ENCODE measurements at regions not wholly inside any gene's neighbourhood (a gene's known extent, or its start where the extent isn't known, plus 50 kb on each side); places are given as distances from the start of the nearest gene placed in this dataset.

DNA sequence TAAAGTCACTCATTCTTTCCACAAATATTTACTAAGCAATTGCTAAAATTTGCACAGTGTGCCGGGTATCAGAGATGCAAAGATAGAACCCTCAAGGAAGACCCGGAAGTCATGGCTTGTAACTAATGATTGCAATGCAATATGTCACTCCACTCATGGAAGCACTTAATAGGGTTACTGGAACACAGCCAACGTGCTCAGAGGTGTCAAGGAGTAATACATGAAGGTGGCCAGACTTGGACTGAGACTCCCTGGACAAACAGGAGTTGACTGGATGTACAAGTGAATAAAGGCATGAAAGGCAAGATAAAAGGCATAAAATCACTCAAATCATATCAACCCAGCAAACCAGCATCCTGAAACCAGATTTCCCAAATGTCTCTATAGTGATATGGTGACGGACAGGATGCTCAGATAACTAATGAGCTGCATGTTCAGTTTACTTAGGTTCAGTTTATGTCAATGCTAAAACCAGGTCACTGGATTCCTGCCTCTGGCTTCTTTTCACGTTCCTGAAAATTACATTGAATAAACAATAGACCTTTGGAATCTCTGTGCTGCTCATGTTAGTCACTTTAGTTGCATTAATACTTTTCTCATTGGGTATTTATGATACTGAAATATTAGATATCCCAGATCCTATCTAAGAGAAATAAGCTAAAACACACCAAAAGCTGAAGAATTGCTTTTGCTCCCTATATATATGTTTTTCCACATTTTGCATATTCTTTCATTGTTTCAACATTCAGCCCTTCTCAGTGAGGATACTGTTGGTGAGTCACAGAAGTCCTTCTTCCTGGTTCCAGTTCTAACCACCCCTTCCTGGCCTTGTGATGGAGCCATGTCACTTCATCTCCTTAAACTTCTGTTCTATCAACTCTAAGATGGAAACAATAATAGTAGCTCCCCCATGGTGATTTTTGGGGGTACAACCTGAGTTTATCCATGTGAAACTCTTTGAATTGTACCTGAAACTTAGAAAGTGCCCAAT is 688.9 kb upstream of the ID2 start:
- Mint-ChIP-seq H3K27me3 (peaks cover 21% of the 10 kb centered on the region), H3K27ac (no peak overlapping the region), H3K4me1 (no peaks in the 10 kb centered on the region), H3K9me3 (no peaks in the 10 kb centered on the region), H3K36me3 (no peaks in the 10 kb centered on the region), H3K4me3 (no peak overlapping the region)
- ATAC-seq: no peak

DNA sequence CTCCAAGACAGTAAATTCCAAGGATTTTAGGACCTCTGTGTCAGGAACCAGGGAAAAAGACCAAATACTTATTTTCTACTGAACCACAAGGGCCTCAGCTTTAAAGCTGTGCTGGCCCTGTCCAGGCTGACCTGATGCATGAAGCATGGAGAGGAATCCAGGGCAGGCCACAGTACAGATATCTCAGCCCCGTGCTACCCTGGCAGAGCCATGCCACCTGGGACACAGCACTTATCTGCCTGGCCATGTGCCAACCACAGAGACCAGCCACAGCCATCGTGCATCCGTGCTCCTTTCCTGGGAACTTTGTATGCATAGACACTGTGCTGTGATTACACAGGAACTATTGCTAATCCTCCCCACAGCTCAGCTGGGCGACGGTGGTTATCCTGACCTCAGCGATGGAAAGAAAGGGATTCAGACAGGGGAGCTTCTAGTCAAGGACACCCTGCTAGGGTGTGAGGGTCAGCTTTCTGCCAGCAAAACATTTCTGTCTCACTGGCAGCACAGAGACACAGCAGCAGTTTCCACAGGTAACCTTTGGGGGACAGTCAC is 687.4 kb upstream of the ID2 start:
- ATAC-seq: no peak
- no peak overlapping the region for H3K27ac Mint-ChIP-seq
- no peaks in the 10 kb centered on the region for H3K36me3 Mint-ChIP-seq
- no peaks in the 10 kb centered on the region for H3K9me3 Mint-ChIP-seq
- peaks cover 21% of the 10 kb centered on the region for H3K27me3 Mint-ChIP-seq
- no peak overlapping the region for H3K4me3 Mint-ChIP-seq
- no peaks in the 10 kb centered on the region for H3K4me1 Mint-ChIP-seq

DNA sequence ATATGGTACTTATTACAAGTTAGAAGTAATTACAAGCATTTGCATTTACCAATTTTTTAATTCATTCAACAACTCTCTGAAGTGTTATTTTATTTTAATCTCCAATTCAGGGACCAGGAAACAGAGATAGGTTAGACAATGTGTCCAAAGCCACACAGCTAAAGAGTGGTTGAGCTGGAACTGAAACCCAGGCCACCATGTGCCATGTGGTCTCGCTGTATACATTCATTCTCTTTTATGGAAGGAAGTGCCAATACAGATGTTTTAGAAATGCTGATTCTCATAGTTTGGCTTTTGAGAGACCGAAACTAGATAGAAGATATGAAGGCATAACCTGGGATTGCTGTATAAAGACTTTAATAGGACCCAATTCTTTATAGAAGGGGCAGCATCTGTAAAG is 684.6 kb upstream of the ID2 start:
- Mint-ChIP-seq H3K4me3 (no peak overlapping the region), H3K9me3 (no peaks in the 10 kb centered on the region), H3K27me3 (peaks cover 11% of the 10 kb centered on the region), H3K27ac (no peak overlapping the region), H3K36me3 (no peaks in the 10 kb centered on the region), H3K4me1 (no peaks in the 10 kb centered on the region)
- ATAC-seq: no peak

DNA sequence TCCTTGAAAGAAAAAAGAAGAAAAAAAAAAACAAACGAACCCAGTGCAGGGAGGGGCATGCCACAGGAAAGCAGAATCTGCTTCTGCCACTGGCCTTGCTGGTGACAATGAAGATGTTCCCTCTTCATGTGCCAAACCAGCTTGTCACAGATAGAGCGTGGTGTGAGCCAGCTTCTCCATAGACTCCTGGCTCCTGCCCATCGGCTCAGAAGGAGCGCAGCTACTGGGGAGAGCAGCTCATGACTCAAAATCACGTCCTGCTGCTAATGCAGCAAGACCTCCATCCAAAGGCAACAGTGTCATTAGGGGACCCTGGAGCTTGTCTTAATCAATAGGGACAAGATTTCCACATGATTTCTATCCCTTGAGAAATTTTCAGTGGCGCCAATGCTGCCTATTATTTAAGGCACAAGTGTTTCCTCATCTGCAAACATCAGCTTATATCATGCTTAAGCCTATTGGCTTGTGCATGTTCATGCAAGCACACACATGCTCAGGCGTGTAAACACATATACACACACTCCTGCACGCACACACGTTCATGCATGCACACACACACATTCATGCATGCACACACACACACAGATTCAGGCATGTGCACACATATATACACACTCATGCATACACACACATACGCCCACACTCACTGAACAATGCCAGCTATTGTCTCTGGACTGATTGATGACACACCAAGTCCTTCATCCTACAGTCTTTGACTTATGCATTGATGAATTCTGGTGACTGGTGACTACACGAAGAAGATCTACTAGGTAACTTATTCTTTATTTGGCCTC is 682.0 kb upstream of the ID2 start:
- Mint-ChIP-seq H3K4me3 (no peak overlapping the region), H3K27me3 (peaks cover 8% of the 10 kb centered on the region), H3K4me1 (peaks cover 12% of the 10 kb centered on the region), H3K36me3 (no peaks in the 10 kb centered on the region), H3K9me3 (no peaks in the 10 kb centered on the region), H3K27ac (no peak overlapping the region)
- ATAC-seq: no peak

DNA sequence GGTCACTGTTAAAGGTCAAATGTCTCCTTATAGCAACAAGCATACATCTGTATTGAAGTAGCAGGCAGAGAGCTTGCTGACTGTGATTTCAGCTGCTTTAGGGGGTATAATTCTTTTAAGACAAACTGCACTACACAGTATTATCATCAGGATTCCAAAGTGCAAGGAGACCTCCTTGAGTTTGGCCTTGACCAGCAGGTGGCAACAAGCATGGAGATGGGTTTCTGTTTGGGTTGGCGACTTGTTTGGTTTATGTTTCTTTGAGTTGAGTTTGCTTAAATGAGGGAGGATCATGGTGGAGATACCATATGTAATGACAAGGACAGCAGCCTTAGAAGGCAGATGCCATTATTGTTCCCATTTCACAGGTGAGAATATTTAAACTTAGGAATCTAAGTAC is 681.0 kb upstream of the ID2 start:
- no peak overlapping the region for H3K4me3 Mint-ChIP-seq
- no peaks in the 10 kb centered on the region for H3K27me3 Mint-ChIP-seq
- no peak overlapping the region for H3K27ac Mint-ChIP-seq
- H3K9me3 Mint-ChIP-seq: no peaks in the 10 kb centered on the region
- H3K36me3 Mint-ChIP-seq: no peaks in the 10 kb centered on the region
- no peak for ATAC-seq
- H3K4me1 Mint-ChIP-seq: peaks cover 12% of the 10 kb centered on the region

DNA sequence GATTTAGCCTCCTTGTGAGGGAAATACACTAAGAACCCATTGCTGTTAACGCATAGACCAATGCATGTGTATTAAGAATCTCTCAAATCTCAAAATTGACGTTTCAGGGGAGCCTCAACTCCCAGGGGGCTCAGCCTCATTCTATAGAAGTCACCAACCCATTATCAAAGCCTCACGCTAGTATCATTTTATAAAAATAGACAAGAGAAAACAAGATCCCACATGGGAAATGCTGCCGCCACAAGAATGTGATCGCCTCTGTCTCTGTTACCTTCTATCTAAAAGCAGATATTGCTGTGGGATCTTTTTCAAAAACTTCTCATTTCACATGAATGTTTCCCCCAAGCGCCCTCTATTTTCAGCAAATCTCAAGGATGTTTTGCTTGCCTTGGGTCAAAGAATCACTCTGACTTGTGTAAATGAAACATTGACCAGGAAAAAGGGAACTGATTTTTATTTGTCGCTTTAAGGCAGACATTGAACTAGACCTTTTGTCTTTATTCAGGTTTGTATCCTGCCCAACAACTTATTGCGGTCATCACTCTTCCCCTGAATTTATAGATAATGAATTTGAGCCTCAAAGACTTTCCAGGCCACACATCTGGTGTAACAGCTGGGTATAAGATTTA is 679.0 kb upstream of the ID2 start:
- no peaks in the 10 kb centered on the region for H3K9me3 Mint-ChIP-seq

DNA sequence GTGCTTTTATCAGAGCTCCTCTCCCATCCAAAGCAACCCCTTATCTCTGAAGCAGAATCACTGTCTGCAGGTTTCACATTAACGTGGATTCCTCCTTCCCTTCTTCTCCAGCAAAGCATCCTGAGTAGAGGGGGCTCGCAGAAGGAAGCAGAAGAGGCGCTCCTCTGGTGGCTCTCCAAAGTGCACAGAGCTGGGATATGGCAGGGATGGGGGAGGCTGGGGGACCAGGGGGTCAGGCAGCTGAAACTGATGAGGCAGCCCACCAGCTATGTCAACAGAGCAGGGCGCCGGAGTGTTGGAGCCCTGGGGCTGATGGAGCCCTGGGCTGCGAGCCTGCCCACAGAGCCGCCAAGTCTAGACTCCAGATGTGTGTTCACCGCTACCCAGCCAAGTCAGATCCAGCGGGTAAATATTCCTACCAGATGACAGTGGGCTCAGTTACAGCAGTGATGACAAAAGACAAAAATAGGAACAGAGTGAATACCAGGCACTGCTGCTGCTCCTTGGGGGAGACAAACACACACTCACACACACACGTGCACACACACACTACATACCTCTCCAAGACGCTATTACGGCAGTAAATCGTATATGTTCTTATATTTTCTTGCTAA is 678.3 kb upstream of the ID2 start:
- ATAC-seq: no peak
- H3K4me1 Mint-ChIP-seq: peaks cover 12% of the 10 kb centered on the region
- H3K9me3 Mint-ChIP-seq: no peaks in the 10 kb centered on the region
- H3K36me3 Mint-ChIP-seq: no peaks in the 10 kb centered on the region
- no peak overlapping the region for H3K4me3 Mint-ChIP-seq
- H3K27ac Mint-ChIP-seq: no peak overlapping the region
- no peaks in the 10 kb centered on the region for H3K27me3 Mint-ChIP-seq

More for the DNA sequence above, 679.0 kb upstream of the ID2 start:
- H3K27me3 Mint-ChIP-seq: no peaks in the 10 kb centered on the region
- H3K36me3 Mint-ChIP-seq: no peaks in the 10 kb centered on the region
- H3K4me1 Mint-ChIP-seq: peaks cover 12% of the 10 kb centered on the region
- no peak overlapping the region for H3K27ac Mint-ChIP-seq
- H3K4me3 Mint-ChIP-seq: no peak overlapping the region
- ATAC-seq: no peak

DNA sequence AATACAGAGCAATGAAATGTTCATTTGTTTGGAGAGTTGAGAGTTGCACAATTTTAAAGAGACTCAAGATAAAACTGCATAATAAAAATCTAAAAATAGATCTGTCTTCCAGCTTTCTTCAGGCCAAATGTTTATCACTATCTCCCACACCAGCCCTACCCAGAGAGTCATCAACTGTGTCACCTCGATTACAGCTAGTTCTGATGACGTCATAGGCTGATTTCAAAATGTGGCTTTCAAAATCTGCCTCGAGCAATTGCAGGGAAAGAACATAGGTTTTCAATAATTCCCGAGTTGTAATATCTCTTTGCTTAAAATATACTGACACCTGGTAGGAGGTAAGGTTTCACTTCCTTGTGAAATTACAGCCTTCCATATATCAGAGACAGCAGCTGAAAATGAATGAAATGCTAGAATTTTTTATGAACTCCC is 677.6 kb upstream of the ID2 start:
- Mint-ChIP-seq H3K4me1 (peaks cover 12% of the 10 kb centered on the region), H3K9me3 (no peaks in the 10 kb centered on the region), H3K27ac (no peak overlapping the region), H3K27me3 (peaks cover 4% of the 10 kb centered on the region), H3K36me3 (no peaks in the 10 kb centered on the region), H3K4me3 (no peak overlapping the region)
- no peak for ATAC-seq

DNA sequence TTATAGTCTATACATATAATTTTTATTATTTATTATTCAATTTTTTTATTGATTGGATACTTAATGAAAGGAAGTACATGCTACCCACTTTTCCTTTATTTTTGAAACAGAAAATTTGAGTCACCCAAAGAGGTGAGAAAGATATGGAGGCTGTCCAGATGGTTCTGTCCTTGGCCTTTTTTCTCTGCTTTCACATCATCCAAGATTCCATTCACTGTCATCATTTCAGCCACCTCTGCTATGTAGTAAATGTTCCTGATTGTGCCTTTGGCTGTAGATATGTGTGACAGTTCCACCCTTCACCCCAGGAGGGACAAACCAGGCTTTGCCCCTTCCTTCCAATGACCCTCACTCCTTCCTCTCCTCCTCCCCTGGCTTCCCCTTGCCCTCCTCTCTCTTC is 675.7 kb upstream of the ID2 start:
- Mint-ChIP-seq H3K36me3 (no peaks in the 10 kb centered on the region), H3K9me3 (no peaks in the 10 kb centered on the region), H3K4me3 (no peak overlapping the region), H3K27ac (no peak overlapping the region), H3K4me1 (peaks cover 12% of the 10 kb centered on the region), H3K27me3 (peaks cover 17% of the 10 kb centered on the region)
- ATAC-seq: no peak

DNA sequence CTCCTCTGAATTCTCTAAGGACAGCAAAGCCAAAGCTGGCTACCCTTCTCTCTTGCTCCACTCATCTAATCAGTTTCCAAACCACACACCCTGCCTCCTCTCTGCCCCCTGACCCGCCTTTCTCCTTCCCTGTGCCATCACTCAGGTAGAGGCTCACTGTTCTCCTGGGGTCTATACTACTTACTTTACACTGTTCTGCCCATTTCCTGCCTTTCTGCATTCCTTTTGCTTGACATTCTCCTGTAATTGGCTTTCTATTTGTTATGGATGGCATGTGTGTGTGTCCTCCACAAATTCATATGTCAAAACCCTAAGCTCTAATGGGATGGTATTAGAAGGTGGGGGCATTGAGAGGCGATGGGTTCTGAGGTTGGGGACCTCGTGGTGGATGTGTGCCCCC is 675.2 kb upstream of the ID2 start:
- Mint-ChIP-seq H3K27ac (no peak overlapping the region), H3K4me3 (no peak overlapping the region), H3K9me3 (no peaks in the 10 kb centered on the region), H3K27me3 (peaks cover 19% of the 10 kb centered on the region), H3K4me1 (peaks cover 12% of the 10 kb centered on the region), H3K36me3 (no peaks in the 10 kb centered on the region)
- ATAC-seq: no peak

DNA sequence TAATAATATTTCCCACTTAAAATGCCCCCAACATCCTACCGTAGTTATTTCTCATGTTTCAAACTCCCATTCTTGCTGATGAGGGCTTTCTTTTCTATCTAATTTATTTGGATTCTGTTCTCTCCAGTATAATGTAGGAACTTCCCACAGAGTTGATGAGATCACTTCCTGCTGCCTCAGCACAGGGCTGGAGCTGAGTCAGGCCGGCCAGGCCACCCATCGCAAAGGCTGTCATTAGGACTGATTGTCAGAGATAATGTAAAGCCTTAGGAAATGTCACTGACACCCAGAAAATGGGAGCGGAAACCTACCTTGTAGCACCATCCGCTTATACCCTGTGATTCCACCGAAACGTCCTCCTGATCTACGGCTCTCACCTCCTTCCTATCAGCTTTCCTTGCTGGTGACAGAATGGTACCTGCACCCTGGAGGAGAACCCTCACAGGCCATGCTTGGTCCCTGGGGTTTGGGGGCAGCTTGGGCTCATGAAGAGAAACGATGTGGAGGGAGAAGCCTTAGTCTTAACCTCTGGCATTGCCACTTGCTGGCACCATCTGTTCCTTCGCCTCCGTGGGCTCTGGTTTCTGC is 672.8 kb upstream of the ID2 start:
- H3K36me3 Mint-ChIP-seq: no peaks in the 10 kb centered on the region
- ATAC-seq: no peak
- peaks cover 30% of the 10 kb centered on the region for H3K27me3 Mint-ChIP-seq
- H3K4me1 Mint-ChIP-seq: peaks cover 6% of the 10 kb centered on the region
- no peaks in the 10 kb centered on the region for H3K9me3 Mint-ChIP-seq
- no peak overlapping the region for H3K4me3 Mint-ChIP-seq
- H3K27ac Mint-ChIP-seq: no peak overlapping the region

DNA sequence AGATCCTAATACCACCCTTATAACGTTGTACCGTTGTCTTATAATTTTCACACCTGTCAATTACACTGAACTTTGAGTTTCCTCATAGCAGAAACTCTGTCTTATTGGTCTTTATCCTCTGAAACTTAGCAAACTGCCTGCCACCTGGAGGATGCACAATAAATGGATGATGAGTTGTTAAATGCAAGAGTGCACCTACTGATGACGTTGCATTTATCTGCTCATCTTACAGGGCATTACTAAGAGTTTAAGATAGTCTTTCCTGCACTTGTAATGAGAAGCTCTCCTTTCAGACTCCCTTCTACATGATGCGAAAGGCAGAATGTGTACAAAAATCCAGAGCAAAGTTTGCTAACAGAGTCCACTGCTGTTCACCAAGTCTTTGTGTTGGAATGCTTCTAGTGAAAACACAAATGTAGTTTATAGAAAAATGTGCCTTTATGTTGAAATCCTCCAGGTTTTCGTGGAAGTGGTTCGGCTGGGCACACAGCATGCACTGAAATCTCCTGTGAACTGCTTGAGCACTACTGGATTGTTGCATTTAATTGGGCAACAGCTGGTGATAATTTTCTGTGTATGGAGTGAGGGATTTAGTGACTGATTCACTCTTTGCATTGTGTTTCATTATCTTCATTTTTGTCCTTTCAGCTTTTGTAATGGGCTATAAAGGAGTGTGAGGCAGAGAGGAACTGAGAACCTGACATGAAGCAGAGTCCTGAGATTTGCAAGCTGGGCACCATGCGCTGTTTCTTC is 665.8 kb upstream of the ID2 start:
- no peaks in the 10 kb centered on the region for H3K9me3 Mint-ChIP-seq
- no peaks in the 10 kb centered on the region for H3K4me1 Mint-ChIP-seq
- no peak for ATAC-seq
- peaks cover 26% of the 10 kb centered on the region for H3K27me3 Mint-ChIP-seq
- H3K4me3 Mint-ChIP-seq: no peak overlapping the region
- no peak overlapping the region for H3K27ac Mint-ChIP-seq
- H3K36me3 Mint-ChIP-seq: no peaks in the 10 kb centered on the region

DNA sequence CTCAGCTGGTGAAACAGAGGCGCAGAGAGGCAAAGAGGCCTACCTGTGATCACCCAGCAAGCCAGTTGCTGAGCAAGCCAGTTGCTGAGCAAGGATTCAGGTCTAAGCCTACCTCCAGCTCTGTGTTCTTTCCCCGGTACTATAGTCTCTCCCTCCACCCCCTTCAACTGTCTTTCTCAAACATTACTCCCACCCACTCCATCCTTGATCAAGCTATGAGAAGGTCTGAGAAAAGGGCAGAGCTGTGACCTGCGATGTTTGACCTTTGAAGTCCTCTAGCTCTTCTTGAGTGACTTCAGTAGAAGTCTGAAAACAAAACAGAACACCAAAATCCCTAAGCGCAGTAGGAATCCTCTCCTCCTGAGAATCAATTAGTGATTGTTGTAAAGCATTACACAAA is 665.2 kb upstream of the ID2 start:
- Mint-ChIP-seq H3K27me3 (peaks cover 22% of the 10 kb centered on the region), H3K27ac (no peak overlapping the region), H3K36me3 (no peaks in the 10 kb centered on the region), H3K9me3 (no peaks in the 10 kb centered on the region), H3K4me3 (no peak overlapping the region), H3K4me1 (no peaks in the 10 kb centered on the region)
- ATAC-seq: no peak

DNA sequence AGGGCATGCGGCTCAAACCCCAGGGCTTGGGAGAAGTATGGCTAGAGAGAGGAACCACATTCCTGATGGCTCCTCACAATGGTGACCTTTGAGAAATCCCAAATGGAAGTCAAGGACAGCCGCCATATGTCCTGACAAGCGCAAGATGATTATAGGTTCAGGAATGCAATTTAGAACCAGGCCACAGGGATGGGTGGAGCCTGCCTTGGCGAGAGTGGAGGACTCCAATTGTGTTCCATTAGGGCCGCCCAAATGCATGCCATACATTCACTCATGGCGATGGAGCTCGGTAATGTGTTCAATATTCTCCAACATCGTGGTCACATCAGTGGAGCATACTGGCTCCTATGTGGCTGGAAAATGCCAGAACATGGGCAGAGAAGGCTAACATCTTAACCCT is 662.9 kb upstream of the ID2 start:
- no peak for ATAC-seq
- peaks cover 12% of the 10 kb centered on the region for H3K27me3 Mint-ChIP-seq
- no peak overlapping the region for H3K4me3 Mint-ChIP-seq
- no peaks in the 10 kb centered on the region for H3K36me3 Mint-ChIP-seq
- H3K4me1 Mint-ChIP-seq: no peaks in the 10 kb centered on the region
- H3K27ac Mint-ChIP-seq: no peak overlapping the region
- H3K9me3 Mint-ChIP-seq: peaks cover 7% of the 10 kb centered on the region
